Brain pericyte (primary cell): ENCODE measurements at regions not wholly inside any gene's neighbourhood (a gene's known extent, or its start where the extent isn't known, plus 50 kb on each side); places are given as distances from the start of the nearest gene placed in this dataset.
"Not testable (repeated sequence)": the region's sequence is repeated elsewhere in the genome, so short reads cannot be mapped to it uniquely, and the experiment has no call there.

Experiments
- DNase-seq: peaks from one replicate; pipeline ENCODE4 v3.0.0-alpha.2; 2012; ENCODE audit warnings: low read depth, low spot score

- no peak for DNase-seq
Observed at GRCh38 chr1:78715181-78715661, 65.6 kb downstream of the IFI44 start.

GRCh38 chr1:78716186-78716585 is 66.6 kb downstream of the IFI44 start:
- no peak for DNase-seq

- DNase-seq = no peak
Observed at GRCh38 chr1:78718566-78718965, 68.9 kb downstream of the IFI44 start.

- DNase-seq = no peak
Observed at GRCh38 chr1:78721136-78721535, 71.5 kb downstream of the IFI44 start.

- no peak for DNase-seq
Observed at GRCh38 chr1:78722105-78722504, 72.5 kb downstream of the IFI44 start.

GRCh38 chr1:78722521-78722920 is 72.9 kb downstream of the IFI44 start:
- no peak for DNase-seq

- DNase-seq = no peak
Observed at GRCh38 chr1:78722947-78723346, 73.3 kb downstream of the IFI44 start.

- DNase-seq = no peak
Observed at GRCh38 chr1:78726686-78727085, 77.1 kb downstream of the IFI44 start.

GRCh38 chr1:78728359-78728758 is 78.7 kb downstream of the IFI44 start:
- DNase-seq = no peak

- no peak for DNase-seq
Observed at GRCh38 chr1:78730054-78730453, 80.4 kb downstream of the IFI44 start.

- DNase-seq = no peak
Observed at GRCh38 chr1:78731674-78732073, 82.0 kb downstream of the IFI44 start.

- no peak for DNase-seq
Observed at GRCh38 chr1:78737241-78737640, 87.6 kb downstream of the IFI44 start.

GRCh38 chr1:78743626-78744025 is 94.0 kb downstream of the IFI44 start:
- no peak for DNase-seq

GRCh38 chr1:78745111-78745510 is 95.5 kb downstream of the IFI44 start:
- DNase-seq = no peak

GRCh38 chr1:78753679-78754078 is 104.0 kb downstream of the IFI44 start:
- DNase-seq = not testable (repeated sequence)

GRCh38 chr1:78755986-78756385 is 106.4 kb downstream of the IFI44 start:
- no peak for DNase-seq

- no peak for DNase-seq
Observed at GRCh38 chr1:78758506-78758905, 108.9 kb downstream of the IFI44 start.

- no peak for DNase-seq
Observed at GRCh38 chr1:78759881-78760280, 110.2 kb downstream of the IFI44 start.

GRCh38 chr1:78760858-78761257 is 111.2 kb downstream of the IFI44 start:
- no peak for DNase-seq

- no peak for DNase-seq
Observed at GRCh38 chr1:78762113-78762512, 112.5 kb downstream of the IFI44 start.

GRCh38 chr1:78765489-78765888 is 115.9 kb downstream of the IFI44 start:
- no peak for DNase-seq

- DNase-seq = peak; percentile 11
Observed at GRCh38 chr1:78779831-78780230, 130.2 kb downstream of the IFI44 start.

GRCh38 chr1:78787544-78787943 is 137.9 kb downstream of the IFI44 start:
- DNase-seq = no peak

- DNase-seq = no peak
Observed at GRCh38 chr1:78790174-78790573, 140.5 kb downstream of the IFI44 start.
